ENCODE measurements at regions not wholly inside any gene's neighbourhood (a gene's known extent, or its start where the extent isn't known, plus 50 kb on each side); places are given as distances from the start of the nearest gene placed in this dataset.

DNA sequence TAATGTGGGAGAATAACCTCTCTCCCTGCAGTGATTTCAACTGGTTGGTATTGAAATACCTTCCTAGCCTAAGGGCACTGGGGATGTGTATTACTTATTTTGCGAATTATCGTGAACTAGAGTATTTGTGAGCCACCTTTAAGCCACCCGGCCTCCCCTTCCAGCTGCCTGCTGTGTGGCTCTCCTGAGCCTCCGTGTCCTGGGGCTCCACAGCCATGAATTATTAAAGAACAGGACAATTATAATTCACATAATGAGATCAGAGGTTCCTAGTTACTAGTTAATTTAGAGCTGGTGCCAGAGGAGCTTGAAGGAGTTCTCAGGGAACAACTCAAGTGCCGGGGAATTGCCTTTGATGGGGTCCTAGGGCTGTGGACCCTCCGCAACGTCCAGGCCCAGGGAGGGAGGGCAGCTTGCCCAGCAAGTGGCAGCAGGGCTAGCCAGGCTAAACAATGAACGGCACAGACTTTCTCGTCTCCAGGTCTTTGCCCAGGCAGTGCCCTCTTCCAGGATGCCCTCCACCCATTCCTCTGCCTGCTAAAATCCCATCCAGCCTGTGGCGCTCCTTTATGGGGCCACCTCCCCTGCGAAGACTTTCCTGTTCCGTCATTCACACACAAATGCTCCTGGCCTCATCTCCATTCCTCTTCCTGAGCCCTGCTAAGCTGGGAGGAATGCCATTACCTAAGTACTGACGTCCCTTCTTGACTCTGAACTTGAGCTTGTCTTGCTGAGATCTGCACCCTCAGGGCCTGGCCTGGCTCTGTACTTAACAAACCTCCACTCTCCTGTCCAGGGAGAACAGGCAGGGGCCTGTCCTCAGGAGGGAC lies 91.5 kb downstream of the RTL6 start:
- 80% methylated on average over 11 of the region's 13 CpGs for WGBS

GRCh38 chr22:44405661-44406060 lies 92.4 kb downstream of the RTL6 start:
- Histone ChIP-seq H2AK5ac (ENCODE audit: low read length, severe bottlenecking) (no peak overlapping the region), H2BK12ac (ENCODE audit: low read length in 2 of 2) (no peak overlapping the region), H3K4ac (ENCODE audit: low read depth in 1 of 2, low read length in 2 of 2) (no peak overlapping the region), H3K14ac (ENCODE audit: low read length in 2 of 2) (no peak overlapping the region), H2BK15ac (ENCODE audit: low read depth, poor library complexity, severe bottlenecking) (peak overlapping the region; percentile 61), H3K23ac (ENCODE audit: low read length in 2 of 2) (no peak overlapping the region), H3K27ac (ENCODE audit: low read length, poor library complexity, severe bottlenecking) (no peak overlapping the region), H2AFZ (ENCODE audit: low read depth, low read length) (no peak overlapping the region), H3K9me3 (ENCODE audit: control insufficient read depth, low read length) (no peaks in the 10 kb centered on the region), H4K8ac (ENCODE audit: low read length) (no peak overlapping the region), H3K36me3 (ENCODE audit: control insufficient read depth in 1 of 2, insufficient read depth in 2 of 2, low read depth in 1 of 2, low read length in 2 of 2) (no peaks in the 10 kb centered on the region), H4K91ac (ENCODE audit: low read length) (no peak overlapping the region), H3K18ac (ENCODE audit: low read depth in 1 of 2, low read length in 2 of 2) (no peak overlapping the region), H2BK120ac (ENCODE audit: low read depth, low read length) (no peak overlapping the region), H3K4me1 (ENCODE audit: control insufficient read depth, insufficient read depth, low read depth, low read length) (peaks cover 2% of the 10 kb centered on the region), H3K9ac (ENCODE audit: low read length) (no peak overlapping the region), H3K79me1 (replicated peaks; ENCODE audit: low read length, poor library complexity, severe bottlenecking) (no peaks in the 10 kb centered on the region), H3K4me3 (ENCODE audit: insufficient read depth in 1 of 2, low read depth in 1 of 2, low read length in 2 of 2) (no peak overlapping the region), H2BK5ac (ENCODE audit: low read depth, low read length, poor library complexity, severe bottlenecking) (no peak overlapping the region), H3K27me3 (ENCODE audit: control insufficient read depth in 1 of 2, insufficient read depth in 1 of 2, low read length in 2 of 2) (peaks cover 56 to 80% of the 10 kb centered on the region in 2 experiments), H3K4me2 (ENCODE audit: low read length, poor library complexity, severe bottlenecking) (no peak overlapping the region)
- no peak for DNase-seq
- 69% methylated on average over 2 of the region's 2 CpGs for WGBS

More for the DNA sequence above, 91.5 kb downstream of the RTL6 start:
- Histone ChIP-seq H3K79me1 (replicated peaks; ENCODE audit: low read length, poor library complexity, severe bottlenecking) (no peaks in the 10 kb centered on the region), H3K4me2 (ENCODE audit: low read length, poor library complexity, severe bottlenecking) (no peak overlapping the region), H2AK5ac (ENCODE audit: low read length, severe bottlenecking) (no peak overlapping the region), H3K27ac (ENCODE audit: low read length, poor library complexity, severe bottlenecking) (no peak overlapping the region), H3K27me3 (ENCODE audit: control insufficient read depth in 1 of 2, insufficient read depth in 1 of 2, low read length in 2 of 2) (peaks cover 62 to 82% of the 10 kb centered on the region in 2 experiments), H2BK5ac (ENCODE audit: low read depth, low read length, poor library complexity, severe bottlenecking) (no peak overlapping the region), H2BK12ac (ENCODE audit: low read length in 2 of 2) (no peak overlapping the region), H3K4me3 (ENCODE audit: insufficient read depth in 1 of 2, low read depth in 1 of 2, low read length in 2 of 2) (no peak overlapping the region), H2BK15ac (ENCODE audit: low read depth, poor library complexity, severe bottlenecking) (no peak overlapping the region), H3K23ac (ENCODE audit: low read length in 2 of 2) (no peak overlapping the region), H4K8ac (ENCODE audit: low read length) (no peak overlapping the region), H2AFZ (ENCODE audit: low read depth, low read length) (no peak overlapping the region), H4K91ac (ENCODE audit: low read length) (no peak overlapping the region), H3K9ac (ENCODE audit: low read length) (no peak overlapping the region), H3K4ac (ENCODE audit: low read depth in 1 of 2, low read length in 2 of 2) (no peak overlapping the region), H3K4me1 (ENCODE audit: control insufficient read depth, insufficient read depth, low read depth, low read length) (peaks cover 5% of the 10 kb centered on the region), H3K14ac (ENCODE audit: low read length in 2 of 2) (no peak overlapping the region), H3K9me3 (ENCODE audit: control insufficient read depth, low read length) (no peaks in the 10 kb centered on the region), H3K18ac (ENCODE audit: low read depth in 1 of 2, low read length in 2 of 2) (no peak overlapping the region), H2BK120ac (ENCODE audit: low read depth, low read length) (no peak overlapping the region), H3K36me3 (ENCODE audit: control insufficient read depth in 1 of 2, insufficient read depth in 2 of 2, low read depth in 1 of 2, low read length in 2 of 2) (no peaks in the 10 kb centered on the region)
- DNase-seq: no peak

- Histone ChIP-seq H3K4me2 (ENCODE audit: low read length, poor library complexity, severe bottlenecking) (no peak overlapping the region), H2BK120ac (ENCODE audit: low read depth, low read length) (no peak overlapping the region), H3K14ac (ENCODE audit: low read length in 2 of 2) (no peak overlapping the region), H2BK15ac (ENCODE audit: low read depth, poor library complexity, severe bottlenecking) (no peak overlapping the region), H3K4me1 (ENCODE audit: control insufficient read depth, insufficient read depth, low read depth, low read length) (peaks cover 2% of the 10 kb centered on the region), H3K36me3 (ENCODE audit: control insufficient read depth in 1 of 2, insufficient read depth in 2 of 2, low read depth in 1 of 2, low read length in 2 of 2) (no peaks in the 10 kb centered on the region), H2BK5ac (ENCODE audit: low read depth, low read length, poor library complexity, severe bottlenecking) (no peak overlapping the region), H4K91ac (ENCODE audit: low read length) (no peak overlapping the region), H3K9ac (ENCODE audit: low read length) (no peak overlapping the region), H3K27ac (ENCODE audit: low read length, poor library complexity, severe bottlenecking) (no peak overlapping the region), H4K8ac (ENCODE audit: low read length) (no peak overlapping the region), H3K4ac (ENCODE audit: low read depth in 1 of 2, low read length in 2 of 2) (no peak overlapping the region), H2AK5ac (ENCODE audit: low read length, severe bottlenecking) (no peak overlapping the region), H3K23ac (ENCODE audit: low read length in 2 of 2) (no peak overlapping the region), H3K27me3 (ENCODE audit: control insufficient read depth in 1 of 2, insufficient read depth in 1 of 2, low read length in 2 of 2) (peaks cover 52 to 80% of the 10 kb centered on the region in 2 experiments), H3K9me3 (ENCODE audit: control insufficient read depth, low read length) (no peaks in the 10 kb centered on the region), H3K79me1 (replicated peaks; ENCODE audit: low read length, poor library complexity, severe bottlenecking) (no peaks in the 10 kb centered on the region), H3K4me3 (ENCODE audit: insufficient read depth in 1 of 2, low read depth in 1 of 2, low read length in 2 of 2) (no peak overlapping the region), H3K18ac (ENCODE audit: low read depth in 1 of 2, low read length in 2 of 2) (no peak overlapping the region), H2BK12ac (ENCODE audit: low read length in 2 of 2) (no peak overlapping the region), H2AFZ (ENCODE audit: low read depth, low read length) (no peak overlapping the region)
- DNase-seq: no peak
- 83% methylated on average over 14 of the region's 16 CpGs for WGBS
Measured at GRCh38 chr22:44404341-44405020, 91.7 kb upstream of the SHISAL1 start.

DNA sequence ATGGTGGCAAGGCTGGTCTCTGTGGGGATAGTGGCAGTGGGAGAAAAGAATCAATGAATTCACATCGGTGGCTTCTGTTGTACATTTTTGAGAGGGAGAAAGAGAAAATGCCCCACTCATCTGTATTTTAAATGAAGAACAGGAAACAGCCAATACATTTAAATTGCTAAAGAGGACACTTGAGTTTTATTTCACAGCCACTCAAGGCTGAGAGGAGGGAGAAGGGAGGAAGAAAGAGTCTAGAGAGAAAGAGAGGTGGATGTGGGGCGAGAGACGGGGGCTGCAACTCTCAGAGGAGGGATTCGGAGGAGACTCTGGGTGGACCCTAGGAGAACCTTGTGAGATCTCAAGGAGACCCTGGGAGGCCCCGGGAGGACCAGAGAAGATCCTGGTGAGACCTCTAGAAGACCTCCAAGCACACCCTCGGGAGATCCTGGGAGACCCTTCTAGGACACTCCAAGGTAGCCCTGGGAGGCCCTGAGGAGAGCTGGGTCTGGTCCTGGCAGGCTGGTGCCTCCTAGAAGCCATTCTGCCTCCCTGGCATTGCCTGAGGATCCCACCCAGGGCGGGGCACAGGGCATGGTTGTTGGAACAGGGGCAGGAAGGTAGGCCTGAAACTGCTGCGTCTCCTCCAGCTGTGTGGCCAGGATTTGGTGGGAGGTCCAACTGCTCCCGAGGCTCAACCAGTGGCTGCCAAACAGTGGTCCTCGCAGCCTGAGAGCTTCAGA lies 91.0 kb upstream of the SHISAL1 start:
- no peaks in the 10 kb centered on the region for H3K36me3 ChIP-seq (ENCODE audit: control insufficient read depth in 1 of 2, insufficient read depth in 2 of 2, low read depth in 1 of 2, low read length in 2 of 2)
- no peak overlapping the region for H4K8ac ChIP-seq (ENCODE audit: low read length)
- no peak overlapping the region for H3K4me3 ChIP-seq (ENCODE audit: insufficient read depth in 1 of 2, low read depth in 1 of 2, low read length in 2 of 2)
- DNase-seq: no peak
- peaks cover 48 to 77% of the 10 kb centered on the region in 2 experiments for H3K27me3 ChIP-seq (ENCODE audit: control insufficient read depth in 1 of 2, insufficient read depth in 1 of 2, low read length in 2 of 2)
- peak overlapping the region in 1 of 2 experiments; percentile 83 for H3K23ac ChIP-seq (ENCODE audit: low read length in 2 of 2)
- H3K4ac ChIP-seq (ENCODE audit: low read depth in 1 of 2, low read length in 2 of 2): no peak overlapping the region
- no peak overlapping the region for H3K18ac ChIP-seq (ENCODE audit: low read depth in 1 of 2, low read length in 2 of 2)
- H2BK120ac ChIP-seq (ENCODE audit: low read depth, low read length): no peak overlapping the region
- no peak overlapping the region for H4K91ac ChIP-seq (ENCODE audit: low read length)
- no peak overlapping the region for H2AK5ac ChIP-seq (ENCODE audit: low read length, severe bottlenecking)
- H3K9me3 ChIP-seq (ENCODE audit: control insufficient read depth, low read length): no peaks in the 10 kb centered on the region
- H3K79me1 ChIP-seq (replicated peaks; ENCODE audit: low read length, poor library complexity, severe bottlenecking): no peaks in the 10 kb centered on the region
- H3K4me2 ChIP-seq (ENCODE audit: low read length, poor library complexity, severe bottlenecking): no peak overlapping the region
- H2BK15ac ChIP-seq (ENCODE audit: low read depth, poor library complexity, severe bottlenecking): no peak overlapping the region
- H3K14ac ChIP-seq (ENCODE audit: low read length in 2 of 2): peak overlapping the region in 1 of 2 experiments; percentile 46
- H2AFZ ChIP-seq (ENCODE audit: low read depth, low read length): no peak overlapping the region
- WGBS: 70% methylated on average over 9 of the region's 10 CpGs
- H2BK12ac ChIP-seq (ENCODE audit: low read length in 2 of 2): no peak overlapping the region
- H3K4me1 ChIP-seq (ENCODE audit: control insufficient read depth, insufficient read depth, low read depth, low read length): peaks cover 2% of the 10 kb centered on the region
- H3K27ac ChIP-seq (ENCODE audit: low read length, poor library complexity, severe bottlenecking): no peak overlapping the region
- H2BK5ac ChIP-seq (ENCODE audit: low read depth, low read length, poor library complexity, severe bottlenecking): no peak overlapping the region
- H3K9ac ChIP-seq (ENCODE audit: low read length): no peak overlapping the region
